HUES48 (cell line): ENCODE measurements at regions not wholly inside any gene's neighbourhood (a gene's known extent, or its start where the extent isn't known, plus 50 kb on each side); places are given as distances from the start of the nearest gene placed in this dataset.
"Not testable (repeated sequence)": the region's sequence is repeated elsewhere in the genome, so short reads cannot be mapped to it uniquely, and the experiment has no call there.

Source experiments
- H3K27ac ChIP-seq: one replicate; pipeline ENCODE4 v1.7.0; 2013; ENCODE audit warnings: low read depth, low read length, inconsistent platforms
- H3K27me3 ChIP-seq: 2 replicates; pipeline ENCODE4 v1.6.1; 2013; ENCODE audit warnings: mild to moderate bottlenecking, low read length; ENCODE audit not compliant: control insufficient read depth, insufficient read depth
- H3K36me3 ChIP-seq: 2 replicates; pipeline ENCODE4 v1.6.1; 2013; ENCODE audit warnings: low read length; ENCODE audit not compliant: control insufficient read depth, insufficient read depth
- H3K4me1 ChIP-seq: 2 replicates; pipeline ENCODE4 v1.6.1; 2013; ENCODE audit warnings: mild to moderate bottlenecking, low read length; ENCODE audit not compliant: control insufficient read depth, insufficient read depth
- H3K4me3 ChIP-seq: 2 replicates; pipeline ENCODE4 v1.5.1; 2013; ENCODE audit warnings: mild to moderate bottlenecking, low read depth, low read length
- H3K9ac ChIP-seq: 2 replicates; pipeline ENCODE4 v1.6.1; 2013; ENCODE audit warnings: mild to moderate bottlenecking, low read depth, low read length, moderate library complexity
- H3K9me3 ChIP-seq: 2 replicates; pipeline ENCODE4 v1.6.1; 2013; ENCODE audit warnings: low read length; ENCODE audit not compliant: control insufficient read depth, insufficient read depth

DNA sequence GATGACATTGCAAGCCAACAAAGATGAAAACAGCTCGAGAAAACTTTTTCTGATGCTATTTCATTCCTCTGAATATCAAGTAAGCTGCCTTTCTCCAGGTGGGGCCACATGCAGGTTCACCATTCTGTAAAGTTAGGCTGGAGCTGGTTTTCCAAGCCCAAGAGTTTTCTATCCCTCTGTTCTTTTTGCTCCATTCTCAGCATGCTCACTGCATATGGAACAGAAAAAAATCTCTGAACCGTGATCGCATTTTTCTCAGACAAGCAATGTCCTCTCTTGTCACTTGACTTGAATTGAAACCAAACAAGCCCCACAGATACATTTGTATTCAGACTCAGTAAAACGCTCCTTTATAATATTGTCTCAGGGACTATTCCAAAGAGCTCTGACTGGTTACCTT lies 451.6 kb downstream of the FRK start:
- H3K4me3 ChIP-seq, result no peak overlapping the region
- H3K4me1 ChIP-seq, result 0 out of 2 replicates have a peak, but pooled peaks cover 2% of the 10 kb centered on the region
- no peaks in the 10 kb centered on the region for H3K27me3 ChIP-seq
- H3K36me3 ChIP-seq, result no peaks in the 10 kb centered on the region
- no peak overlapping the region for H3K27ac ChIP-seq
- H3K9ac ChIP-seq, result no peak overlapping the region
- H3K9me3 ChIP-seq, result no peaks in the 10 kb centered on the region

- Histone ChIP-seq H3K9ac (no peak overlapping the region), H3K4me3 (no peak overlapping the region), H3K4me1 (no peaks in the 10 kb centered on the region), H3K27ac (no peak overlapping the region), H3K27me3 (no peaks in the 10 kb centered on the region), H3K36me3 (no peaks in the 10 kb centered on the region), H3K9me3 (no peaks in the 10 kb centered on the region)
Measured at GRCh38 chr6:115602466-115602865, 458.2 kb downstream of the FRK start.

DNA sequence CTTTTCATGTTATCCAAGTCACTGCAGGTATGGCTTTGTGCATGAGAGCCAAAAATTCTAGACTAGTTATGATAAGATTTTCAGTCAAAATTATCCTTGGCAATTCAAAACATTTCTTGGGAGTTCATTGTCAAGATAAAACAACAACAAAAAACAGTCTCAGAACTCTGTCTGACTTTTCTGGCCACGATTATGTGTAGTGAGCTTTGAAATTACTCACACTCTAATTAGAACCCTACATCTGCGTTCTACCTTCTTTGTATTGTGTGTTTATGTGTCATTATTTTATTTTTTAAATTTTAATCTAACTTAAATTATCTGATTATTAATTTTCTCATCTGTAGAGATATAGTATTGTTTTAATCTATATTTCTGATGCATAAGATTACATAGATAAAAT lies 459.2 kb downstream of the FRK start:
- H3K9ac ChIP-seq, result no peak overlapping the region
- no peaks in the 10 kb centered on the region for H3K36me3 ChIP-seq
- no peaks in the 10 kb centered on the region for H3K27me3 ChIP-seq
- no peak overlapping the region for H3K27ac ChIP-seq
- no peak overlapping the region for H3K4me3 ChIP-seq
- H3K9me3 ChIP-seq, result no peaks in the 10 kb centered on the region
- no peaks in the 10 kb centered on the region for H3K4me1 ChIP-seq

DNA sequence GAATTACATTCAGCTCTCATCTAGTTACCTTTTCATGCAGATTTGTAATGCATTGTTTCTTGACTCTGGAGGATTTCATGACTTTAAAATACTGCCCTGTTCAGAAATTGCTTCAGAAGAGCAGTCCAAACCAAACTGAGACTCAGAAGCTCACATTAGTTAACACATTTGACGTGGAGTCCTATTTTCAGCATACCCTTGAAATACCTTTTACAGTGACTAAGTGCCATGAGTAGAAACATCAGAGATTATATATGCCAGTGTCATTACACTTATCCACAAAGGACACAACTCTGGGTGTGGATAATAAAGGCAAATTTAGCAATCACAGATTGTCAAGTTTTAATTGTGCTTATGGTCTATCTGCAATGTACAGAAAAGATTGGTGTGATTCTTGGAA lies 459.6 kb downstream of the FRK start:
- H3K27ac ChIP-seq, result no peak overlapping the region
- H3K9me3 ChIP-seq, result no peaks in the 10 kb centered on the region
- no peaks in the 10 kb centered on the region for H3K4me1 ChIP-seq
- H3K36me3 ChIP-seq, result no peaks in the 10 kb centered on the region
- H3K9ac ChIP-seq, result no peak overlapping the region
- H3K4me3 ChIP-seq, result no peak overlapping the region
- no peaks in the 10 kb centered on the region for H3K27me3 ChIP-seq

DNA sequence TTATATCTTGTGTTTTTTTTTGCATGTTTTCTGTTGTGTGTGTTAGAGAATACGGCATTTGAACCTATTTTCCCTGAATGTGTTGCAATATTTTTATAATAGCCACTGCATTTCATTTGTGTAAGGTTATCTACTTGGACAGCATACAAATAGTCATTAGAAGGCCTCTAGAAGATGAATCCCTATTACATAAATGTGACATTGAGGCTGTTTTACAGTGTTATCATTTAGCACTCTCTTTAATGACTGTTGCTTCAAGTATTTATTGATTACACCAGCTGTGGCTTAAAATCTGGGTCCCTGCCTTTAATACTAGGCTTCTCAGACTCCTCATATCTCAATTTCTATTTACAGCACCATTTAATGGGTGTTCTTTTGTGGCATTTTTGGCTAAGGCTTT lies 465.8 kb downstream of the FRK start:
- Histone ChIP-seq H3K27me3 (no peaks in the 10 kb centered on the region), H3K4me1 (no peaks in the 10 kb centered on the region), H3K36me3 (no peaks in the 10 kb centered on the region), H3K9me3 (no peaks in the 10 kb centered on the region), H3K9ac (no peak overlapping the region), H3K4me3 (no peak overlapping the region), H3K27ac (no peak overlapping the region)

DNA sequence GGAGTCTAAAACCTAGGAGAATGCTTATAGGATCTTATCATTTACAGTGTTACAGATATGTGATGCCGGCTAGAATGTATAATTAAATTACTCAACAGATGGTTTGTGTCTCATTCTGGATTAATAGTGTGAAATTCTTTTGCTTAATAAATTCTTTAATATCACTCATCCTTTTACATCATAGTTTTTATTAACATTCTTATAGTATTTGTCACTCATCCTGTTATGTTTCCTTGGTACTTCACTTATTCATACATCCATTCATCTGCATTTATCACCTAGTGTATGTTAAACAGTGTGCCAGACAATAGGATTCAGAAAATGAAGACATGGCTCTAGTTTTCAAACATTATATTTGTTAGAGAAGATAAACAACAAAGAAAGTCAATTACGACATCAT lies 468.7 kb downstream of the FRK start:
- Histone ChIP-seq H3K27me3 (no peaks in the 10 kb centered on the region), H3K9me3 (no peaks in the 10 kb centered on the region), H3K27ac (no peak overlapping the region), H3K9ac (no peak overlapping the region), H3K4me3 (no peak overlapping the region), H3K4me1 (no peaks in the 10 kb centered on the region), H3K36me3 (no peaks in the 10 kb centered on the region)

- not testable (repeated sequence) for H3K27ac ChIP-seq, H3K9ac ChIP-seq, H3K9me3 ChIP-seq, H3K36me3 ChIP-seq, H3K4me1 ChIP-seq, H3K27me3 ChIP-seq, H3K4me3 ChIP-seq
Measured at GRCh38 chr6:115589072-115589471, 471.6 kb downstream of the FRK start.

DNA sequence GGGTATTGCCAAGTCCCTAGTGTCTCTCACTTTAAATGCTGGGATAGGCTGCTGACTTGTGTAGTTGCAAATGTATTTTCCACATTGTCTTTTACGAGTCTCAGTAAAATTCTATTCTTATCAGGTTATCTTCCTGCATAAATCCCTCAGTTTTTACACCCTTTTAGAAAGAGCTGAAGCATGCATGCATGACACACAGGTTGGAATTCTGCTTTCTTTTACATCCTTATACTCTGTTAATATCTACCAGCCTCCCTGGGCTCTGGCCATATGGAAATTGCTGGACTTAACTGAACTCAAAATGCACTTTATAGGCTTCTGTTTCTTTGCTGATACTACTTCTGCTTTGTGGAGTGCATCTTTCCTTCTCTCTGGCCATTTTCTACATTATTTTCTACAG lies 477.4 kb downstream of the FRK start:
- Histone ChIP-seq H3K27me3 (no peaks in the 10 kb centered on the region), H3K4me3 (no peak overlapping the region), H3K4me1 (no peaks in the 10 kb centered on the region), H3K9ac (no peak overlapping the region), H3K36me3 (no peaks in the 10 kb centered on the region), H3K27ac (no peak overlapping the region), H3K9me3 (no peaks in the 10 kb centered on the region)

DNA sequence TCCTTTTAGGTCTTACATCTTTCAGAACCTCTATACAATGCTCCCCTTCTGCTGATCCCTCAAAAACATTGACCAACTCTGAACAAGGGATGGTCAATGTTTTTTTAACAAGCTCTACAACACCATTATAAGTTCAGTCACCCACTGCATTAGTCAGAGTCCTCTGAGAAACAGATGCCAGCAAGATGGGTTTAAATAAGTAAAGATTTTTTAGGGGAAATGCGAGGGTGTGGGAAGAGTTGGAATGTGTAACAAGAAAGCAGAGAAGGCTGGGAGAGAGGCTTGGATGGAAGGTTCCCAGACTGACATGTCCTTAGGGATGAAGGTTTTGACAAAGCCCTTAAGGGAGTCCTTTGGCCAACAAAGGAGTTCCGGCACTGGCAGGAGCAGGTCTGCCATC lies 478.3 kb downstream of the FRK start:
- no peak overlapping the region for H3K27ac ChIP-seq
- H3K4me1 ChIP-seq, result no peaks in the 10 kb centered on the region
- no peak overlapping the region for H3K9ac ChIP-seq
- H3K4me3 ChIP-seq, result no peak overlapping the region
- H3K36me3 ChIP-seq, result no peaks in the 10 kb centered on the region
- no peaks in the 10 kb centered on the region for H3K9me3 ChIP-seq
- no peaks in the 10 kb centered on the region for H3K27me3 ChIP-seq

DNA sequence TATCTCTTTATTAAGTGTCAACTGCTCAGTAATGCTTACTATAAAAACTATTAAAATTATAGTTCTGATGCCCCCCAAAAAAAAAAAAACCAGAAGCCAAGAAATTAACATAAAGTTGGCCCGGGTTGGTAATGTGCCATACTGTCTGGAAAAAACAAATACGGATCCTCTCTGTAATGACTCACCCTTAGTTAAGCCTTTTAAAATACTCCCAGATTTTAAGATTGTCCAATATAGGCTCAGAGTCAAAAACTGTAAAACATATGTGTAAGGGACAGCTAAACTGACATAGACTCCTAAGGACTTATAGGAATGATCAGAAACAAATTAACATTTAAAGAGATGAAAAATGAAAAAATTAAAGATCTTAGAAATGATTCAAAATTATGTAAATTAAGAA lies 481.1 kb downstream of the FRK start:
- H3K36me3 ChIP-seq, H3K4me3 ChIP-seq, H3K9me3 ChIP-seq, H3K27ac ChIP-seq, H3K27me3 ChIP-seq, H3K9ac ChIP-seq, H3K4me1 ChIP-seq: not testable (repeated sequence)

GRCh38 chr6:115577270-115577669 lies 483.4 kb downstream of the FRK start:
- no peaks in the 10 kb centered on the region for H3K36me3 ChIP-seq
- H3K27me3 ChIP-seq, result no peaks in the 10 kb centered on the region
- no peak overlapping the region for H3K27ac ChIP-seq
- no peak overlapping the region for H3K4me3 ChIP-seq
- no peaks in the 10 kb centered on the region for H3K4me1 ChIP-seq
- H3K9ac ChIP-seq, result no peak overlapping the region
- no peaks in the 10 kb centered on the region for H3K9me3 ChIP-seq

- no peak overlapping the region for H3K4me3 ChIP-seq
- H3K4me1 ChIP-seq, result no peaks in the 10 kb centered on the region
- no peaks in the 10 kb centered on the region for H3K36me3 ChIP-seq
- H3K9ac ChIP-seq, result no peak overlapping the region
- H3K27ac ChIP-seq, result no peak overlapping the region
- no peaks in the 10 kb centered on the region for H3K27me3 ChIP-seq
- no peaks in the 10 kb centered on the region for H3K9me3 ChIP-seq
Measured at GRCh38 chr6:115575285-115575684, 485.4 kb downstream of the FRK start.
